B cell (primary cell): ENCODE measurements at regions not wholly inside any gene's neighbourhood (a gene's known extent, or its start where the extent isn't known, plus 50 kb on each side); places are given as distances from the start of the nearest gene placed in this dataset.

Experiments
- EZH2 ChIP-seq: IDR thresholded peaks from 2 replicates; pipeline ENCODE4 v1.6.1; 2012; ENCODE audit warnings: borderline replicate concordance, low read depth, mild to moderate bottlenecking, moderate library complexity, low read length; ENCODE audit not compliant: insufficient read depth, poor library complexity, severe bottlenecking
- TF ChIP-seq, protein P1 (sequence below): fragments of 200-600 bp; IDR thresholded peaks from one replicate; pipeline ENCODE4 v1.8.0; 2022; ENCODE audit warnings: antibody characterized with exemption, mild to moderate bottlenecking

DNA sequence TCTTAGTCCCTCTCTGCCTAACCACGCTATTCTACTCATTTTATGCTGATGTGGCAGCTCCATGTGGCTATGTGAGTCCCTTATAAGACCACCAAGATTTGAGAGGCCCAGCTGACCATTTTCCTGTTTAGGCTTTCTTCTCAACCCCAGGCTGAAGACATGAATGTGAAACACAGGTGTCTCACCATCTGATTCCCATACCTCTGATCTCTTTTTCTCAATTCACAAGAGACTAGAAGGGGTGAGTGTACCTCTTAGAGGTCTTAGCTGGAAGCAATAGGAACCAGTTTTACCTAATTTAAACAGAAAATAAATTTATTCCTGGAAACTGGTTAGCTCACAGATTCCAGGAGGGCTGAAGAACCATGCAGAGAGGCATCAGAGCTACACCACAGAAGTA is 276.5 kb upstream of the FMR1 start:
- TF ChIP-seq, protein P1, sequence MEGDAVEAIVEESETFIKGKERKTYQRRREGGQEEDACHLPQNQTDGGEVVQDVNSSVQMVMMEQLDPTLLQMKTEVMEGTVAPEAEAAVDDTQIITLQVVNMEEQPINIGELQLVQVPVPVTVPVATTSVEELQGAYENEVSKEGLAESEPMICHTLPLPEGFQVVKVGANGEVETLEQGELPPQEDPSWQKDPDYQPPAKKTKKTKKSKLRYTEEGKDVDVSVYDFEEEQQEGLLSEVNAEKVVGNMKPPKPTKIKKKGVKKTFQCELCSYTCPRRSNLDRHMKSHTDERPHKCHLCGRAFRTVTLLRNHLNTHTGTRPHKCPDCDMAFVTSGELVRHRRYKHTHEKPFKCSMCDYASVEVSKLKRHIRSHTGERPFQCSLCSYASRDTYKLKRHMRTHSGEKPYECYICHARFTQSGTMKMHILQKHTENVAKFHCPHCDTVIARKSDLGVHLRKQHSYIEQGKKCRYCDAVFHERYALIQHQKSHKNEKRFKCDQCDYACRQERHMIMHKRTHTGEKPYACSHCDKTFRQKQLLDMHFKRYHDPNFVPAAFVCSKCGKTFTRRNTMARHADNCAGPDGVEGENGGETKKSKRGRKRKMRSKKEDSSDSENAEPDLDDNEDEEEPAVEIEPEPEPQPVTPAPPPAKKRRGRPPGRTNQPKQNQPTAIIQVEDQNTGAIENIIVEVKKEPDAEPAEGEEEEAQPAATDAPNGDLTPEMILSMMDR, result no peak
- no peak for TF ChIP-seq EZH2
